Activated gamma-delta T cell treated with Interleukin-2 at 50 U/mL for 16 hours (primary cell): ENCODE measurements at regions not wholly inside any gene's neighbourhood (a gene's known extent, or its start where the extent isn't known, plus 50 kb on each side); places are given as distances from the start of the nearest gene placed in this dataset.

Experiments
- DNase-seq: peaks from one replicate; pipeline ENCODE4 v3.0.0-alpha.2; 2020

- no peak for DNase-seq
Measured at GRCh38 chr2:217399291-217399690, 539.4 kb upstream of the TNP1 start.

GRCh38 chr2:217398860-217399259, 539.0 kb upstream of the TNP1 start:
- DNase-seq, result no peak

- no peak for DNase-seq
Measured at GRCh38 chr2:217398101-217398500, 538.2 kb upstream of the TNP1 start.

GRCh38 chr2:217396586-217396985, 536.7 kb upstream of the TNP1 start:
- no peak for DNase-seq

- DNase-seq, result no peak
Measured at GRCh38 chr2:217396165-217396564, 536.3 kb upstream of the TNP1 start.

GRCh38 chr2:217394510-217395351, 534.9 kb upstream of the TNP1 start:
- no peak for DNase-seq

GRCh38 chr2:217393585-217394032, 533.7 kb upstream of the TNP1 start:
- no peak for DNase-seq

GRCh38 chr2:217392930-217393584, 533.2 kb upstream of the TNP1 start:
- no peak for DNase-seq

GRCh38 chr2:217387776-217388387, 528.0 kb upstream of the TNP1 start:
- no peak for DNase-seq

GRCh38 chr2:217386041-217386440, 526.2 kb upstream of the TNP1 start:
- no peak for DNase-seq

GRCh38 chr2:217383620-217384019, 523.8 kb upstream of the TNP1 start:
- no peak for DNase-seq

GRCh38 chr2:217382794-217383193, 522.9 kb upstream of the TNP1 start:
- no peak for DNase-seq

- no peak for DNase-seq
Measured at GRCh38 chr2:217379807-217380206, 519.9 kb upstream of the TNP1 start.

- no peak for DNase-seq
Measured at GRCh38 chr2:217372794-217373193, 512.9 kb upstream of the TNP1 start.

GRCh38 chr2:217371781-217372213, 511.9 kb upstream of the TNP1 start:
- no peak for DNase-seq

GRCh38 chr2:217370391-217370790, 510.5 kb upstream of the TNP1 start:
- DNase-seq, result no peak

GRCh38 chr2:217367464-217367863, 507.6 kb upstream of the TNP1 start:
- DNase-seq, result no peak

GRCh38 chr2:217366966-217367365, 507.1 kb upstream of the TNP1 start:
- no peak for DNase-seq

- DNase-seq, result no peak
Measured at GRCh38 chr2:217366266-217366895, 506.5 kb upstream of the TNP1 start.

- no peak for DNase-seq
Measured at GRCh38 chr2:217365656-217366055, 505.8 kb upstream of the TNP1 start.

GRCh38 chr2:217364224-217364623, 504.4 kb upstream of the TNP1 start:
- no peak for DNase-seq

- no peak for DNase-seq
Measured at GRCh38 chr2:217363470-217363869, 503.6 kb upstream of the TNP1 start.

GRCh38 chr2:217362710-217363109, 502.8 kb upstream of the TNP1 start:
- no peak for DNase-seq
